HG03060 (cell line): ENCODE measurements at regions not wholly inside any gene's neighbourhood (a gene's known extent, or its start where the extent isn't known, plus 50 kb on each side); places are given as distances from the start of the nearest gene placed in this dataset.

Experiments used
- ATAC-seq: cut with Tn5 transposase; IDR thresholded peaks from one replicate; pipeline ENCODE4 v1.9.1; 2021; ENCODE audit warnings: low read depth, moderate number of reproducible peaks; ENCODE audit not compliant: unreplicated experiment

GRCh38 chr5:30626557-30626956 is 566.9 kb upstream of the CDH6 start:
- ATAC-seq: no peak

DNA sequence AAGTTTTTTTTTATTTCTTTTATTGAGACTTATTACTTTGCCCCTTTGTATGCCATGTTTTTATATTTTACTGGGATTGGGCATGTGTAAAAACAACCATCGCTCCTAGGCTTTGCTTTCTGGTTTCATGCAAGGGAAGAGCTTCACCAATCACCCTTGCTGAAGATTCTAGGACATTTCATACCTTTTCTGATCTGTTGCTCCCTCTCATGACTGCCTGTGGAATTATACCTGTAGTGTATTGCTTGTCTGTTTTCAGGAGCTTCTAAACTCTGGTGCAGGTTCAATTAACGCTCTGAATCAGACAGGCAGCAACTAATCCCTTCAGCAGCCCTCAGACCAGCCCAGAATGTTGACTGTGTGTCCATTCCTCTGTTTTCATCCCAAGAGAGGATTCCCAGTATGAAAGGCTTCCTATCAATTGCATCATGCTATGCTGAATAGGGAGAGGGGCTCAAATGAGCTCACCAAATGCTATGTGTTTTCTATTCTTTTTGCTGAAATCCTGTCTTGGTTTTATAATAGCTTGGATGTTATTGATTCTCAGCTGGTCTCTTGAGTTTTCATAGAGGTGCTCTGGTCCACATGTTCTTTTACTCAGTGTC is 572.9 kb upstream of the CDH6 start:
- ATAC-seq: no peak

GRCh38 chr5:30608501-30608900 is 585.0 kb upstream of the CDH6 start:
- ATAC-seq: no peak

GRCh38 chr5:30607301-30607894 is 586.1 kb upstream of the CDH6 start:
- ATAC-seq: no peak

- no peak for ATAC-seq
Measured at GRCh38 chr5:30605693-30606268, 587.7 kb upstream of the CDH6 start.

DNA sequence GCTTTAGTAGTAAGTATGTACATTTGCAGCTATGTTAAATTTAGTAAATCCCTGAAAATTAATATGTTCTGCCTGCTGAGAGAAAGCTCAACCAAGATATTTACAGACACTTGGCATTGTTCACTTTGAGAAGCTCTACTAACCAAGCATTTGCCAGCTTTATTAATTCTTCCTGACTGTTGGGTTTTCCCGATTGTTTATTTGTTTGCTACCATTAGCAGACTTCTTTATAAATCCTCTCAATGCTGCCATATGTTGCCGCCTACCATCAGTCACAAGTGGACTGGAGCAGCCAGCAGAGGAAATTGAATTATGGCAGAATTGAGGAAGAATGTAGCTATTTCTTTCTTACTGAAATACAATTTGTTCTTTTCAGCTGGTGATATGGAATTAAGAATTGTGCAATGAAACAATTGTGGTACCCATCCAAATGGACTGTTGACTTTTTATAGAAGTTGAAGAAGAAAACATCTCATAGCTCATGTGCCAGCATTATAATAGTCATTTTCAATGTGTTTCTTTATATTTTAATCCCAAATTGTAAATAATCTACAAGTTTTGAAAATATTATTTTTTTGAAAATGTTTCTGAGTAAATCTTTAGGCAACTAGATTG is 588.7 kb upstream of the CDH6 start:
- no peak for ATAC-seq

- ATAC-seq: no peak
Measured at GRCh38 chr5:30600892-30601291, 592.6 kb upstream of the CDH6 start.

DNA sequence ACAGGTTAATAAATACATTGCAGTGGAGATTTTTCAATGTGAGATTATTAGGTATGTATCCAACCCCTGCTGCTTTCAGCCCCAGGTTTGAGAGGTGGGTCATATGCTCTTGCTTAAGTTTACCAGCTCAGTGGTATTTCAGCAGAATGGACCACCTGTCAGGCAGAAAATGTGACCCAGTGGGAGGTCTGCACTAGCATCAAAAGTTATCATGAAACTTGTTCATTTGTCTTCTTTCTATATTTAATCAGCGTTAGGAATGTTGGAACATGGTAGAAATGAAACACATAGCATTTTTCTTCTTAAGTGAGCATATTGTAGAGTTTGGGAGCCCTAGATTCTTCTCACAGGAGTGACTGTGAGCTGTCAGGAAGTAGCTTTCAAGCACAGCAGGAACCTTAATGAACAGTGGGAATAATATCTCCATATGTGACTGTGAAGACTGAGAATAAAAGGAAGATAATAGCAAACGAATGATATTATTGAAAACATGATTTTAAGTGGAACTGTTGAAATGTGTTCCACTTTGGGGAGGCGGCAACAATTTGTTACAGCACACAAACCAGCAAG is 596.9 kb upstream of the CDH6 start:
- ATAC-seq: no peak

DNA sequence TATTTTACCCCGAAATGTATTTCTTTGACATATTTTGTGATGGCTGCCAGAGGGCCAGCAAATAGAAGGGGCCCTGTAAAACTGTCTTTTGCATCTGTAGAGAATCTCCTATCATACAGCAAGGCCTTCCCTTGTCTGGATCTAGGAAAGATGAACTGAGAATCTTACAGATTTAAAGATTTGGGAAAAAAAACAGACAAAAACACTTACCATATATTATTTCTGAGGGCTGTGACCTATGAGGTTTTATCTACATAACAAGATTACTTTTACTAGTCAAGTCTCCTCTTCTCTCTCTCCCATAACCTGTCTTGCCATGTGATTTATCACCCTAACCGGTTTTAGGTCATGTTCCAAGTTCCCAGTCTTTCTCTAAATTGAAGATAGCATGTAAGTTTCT is 599.2 kb upstream of the CDH6 start:
- no peak for ATAC-seq

- no peak for ATAC-seq
Measured at GRCh38 chr5:30592833-30593232, 600.7 kb upstream of the CDH6 start.

DNA sequence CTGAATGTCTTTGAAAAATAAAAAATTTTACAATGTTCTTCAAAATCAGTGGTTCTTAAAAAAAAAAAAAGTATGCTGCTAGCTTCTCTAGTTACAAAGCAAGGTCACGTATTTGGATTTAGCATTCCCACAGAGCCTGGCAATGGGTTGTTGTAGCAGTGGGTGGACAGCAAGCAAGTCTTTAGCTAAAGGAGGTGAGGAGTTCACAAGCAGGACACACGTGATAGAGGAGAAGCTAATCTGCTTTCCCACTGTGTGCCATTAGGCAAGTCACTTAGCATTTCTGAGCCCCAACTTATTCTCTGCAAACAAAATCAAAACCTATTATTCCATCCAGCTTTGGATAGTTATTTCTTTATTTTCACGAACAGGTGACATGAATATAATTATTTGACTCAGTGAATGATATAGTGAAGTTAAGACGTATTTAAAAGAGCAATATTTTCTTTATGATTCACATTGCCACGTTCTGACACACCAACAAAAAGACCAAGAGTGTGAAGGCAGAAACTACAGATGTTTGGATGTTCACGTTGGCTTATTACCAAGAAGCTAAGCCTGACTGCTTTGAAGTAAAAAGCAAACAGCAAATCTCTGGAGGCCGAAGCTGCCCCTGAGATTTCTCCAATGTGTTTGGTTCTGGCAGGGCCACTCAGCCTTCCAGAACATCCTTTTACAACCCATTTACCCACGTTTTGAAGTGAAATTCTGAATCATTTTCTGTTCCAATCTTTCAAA is 612.1 kb upstream of the CDH6 start:
- no peak for ATAC-seq

DNA sequence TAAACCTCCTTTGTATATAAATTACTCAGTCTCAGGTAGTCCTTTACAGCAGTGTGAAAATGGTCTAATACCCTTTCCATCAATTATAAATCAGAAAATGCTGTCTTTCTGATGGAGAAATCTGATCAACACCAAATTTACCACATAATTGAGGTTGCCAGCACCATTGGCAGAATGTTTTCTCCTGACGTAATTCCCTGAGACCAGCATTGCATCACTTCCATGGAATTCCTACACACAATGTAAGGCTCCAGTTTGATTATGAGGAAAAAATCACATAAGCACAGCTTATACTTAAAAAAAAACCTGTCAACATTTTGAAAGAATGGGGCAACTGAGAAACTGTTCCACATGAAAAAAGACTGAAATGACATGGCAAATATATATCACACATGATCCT is 618.7 kb upstream of the CDH6 start:
- no peak for ATAC-seq

DNA sequence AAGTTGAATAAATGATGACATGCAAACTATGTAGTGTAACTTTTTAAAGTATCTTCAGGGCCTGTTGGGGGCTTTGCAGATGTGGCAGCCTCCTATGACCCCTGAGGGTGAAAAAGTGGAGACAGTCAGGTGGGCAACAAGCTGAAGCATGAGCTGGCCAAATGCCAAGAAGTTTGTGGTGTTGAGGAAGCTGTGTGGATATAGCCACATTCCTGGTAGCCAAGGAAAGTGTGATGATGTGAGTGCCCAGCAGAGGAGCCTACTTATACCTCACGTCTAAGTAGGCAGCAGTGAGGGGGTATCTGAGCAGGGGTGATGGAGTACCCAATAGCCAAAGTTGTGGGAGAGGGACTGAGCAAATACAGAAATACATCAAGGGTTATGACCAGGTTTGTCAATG is 621.2 kb upstream of the CDH6 start:
- ATAC-seq: no peak

GRCh38 chr5:30561771-30562170 is 631.7 kb upstream of the CDH6 start:
- ATAC-seq: no peak

DNA sequence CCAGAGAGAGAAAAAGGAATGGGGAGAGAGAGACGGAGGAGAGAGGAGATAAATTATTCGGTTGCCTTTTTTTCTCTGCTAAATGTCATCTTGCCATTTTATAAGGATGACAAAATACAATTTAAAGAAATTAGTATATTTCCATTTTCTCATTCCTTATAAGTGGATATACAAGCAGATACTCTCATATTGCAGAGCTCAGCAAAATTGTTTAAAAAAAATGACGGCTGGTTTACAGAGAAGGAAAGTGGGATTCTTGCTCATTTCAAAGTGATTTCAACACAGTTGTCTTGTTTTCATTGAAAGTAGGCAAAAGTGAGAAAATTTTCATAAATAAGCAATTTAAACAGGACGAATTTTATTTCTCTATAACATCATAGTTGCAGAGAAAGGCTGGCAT is 641.9 kb upstream of the CDH6 start:
- no peak for ATAC-seq

DNA sequence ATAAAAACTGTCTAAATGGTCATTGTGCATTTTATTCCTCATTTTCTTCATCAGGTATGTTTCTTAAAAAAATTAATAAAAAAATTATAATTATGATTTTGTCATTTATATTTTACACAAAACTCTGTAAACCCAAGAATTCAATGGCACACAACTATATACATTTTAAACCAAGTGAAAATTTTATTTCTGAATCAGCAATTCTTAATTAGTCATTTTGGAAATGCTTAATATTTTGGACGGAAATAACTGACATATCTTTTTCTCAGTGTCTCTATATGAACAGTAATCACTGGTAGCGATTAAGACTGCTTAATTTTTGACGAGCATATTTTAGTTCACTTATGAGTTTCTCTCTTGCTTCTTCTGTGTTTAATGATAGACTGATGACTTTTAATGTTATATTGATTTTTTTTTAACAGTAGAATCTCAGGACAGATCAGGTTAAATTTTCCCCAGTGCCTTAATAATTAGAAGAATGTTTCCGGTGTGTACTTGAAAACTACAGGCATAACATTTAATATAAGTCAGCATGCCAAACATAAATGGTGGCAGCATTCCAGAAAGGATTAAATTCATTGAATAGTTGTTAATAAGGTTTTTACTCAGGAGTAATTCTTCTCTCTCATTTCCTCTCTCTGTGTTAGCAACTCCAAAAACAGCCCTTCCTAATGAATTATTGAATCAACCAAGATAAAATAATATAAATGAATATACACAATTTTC is 644.7 kb upstream of the CDH6 start:
- no peak for ATAC-seq

DNA sequence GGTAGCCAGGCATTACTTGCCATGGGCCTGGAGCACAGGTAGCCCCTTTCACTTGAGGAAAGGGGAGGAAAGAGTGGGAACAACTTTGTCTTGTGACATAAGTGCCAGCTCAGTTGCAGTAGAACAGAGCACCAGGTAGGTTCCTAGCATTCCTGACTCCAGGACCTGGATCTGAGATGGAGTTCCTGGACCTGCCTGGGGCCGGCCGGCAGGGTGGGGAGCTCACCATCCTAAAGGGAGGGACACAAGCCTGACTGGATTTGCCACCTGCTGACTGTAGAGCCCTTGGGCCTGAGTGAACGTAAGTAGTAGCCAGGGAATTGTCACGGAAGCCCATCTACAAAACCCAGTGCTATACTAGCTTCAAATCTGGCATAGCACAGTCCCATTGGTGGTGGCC is 653.3 kb upstream of the CDH6 start:
- ATAC-seq: no peak

DNA sequence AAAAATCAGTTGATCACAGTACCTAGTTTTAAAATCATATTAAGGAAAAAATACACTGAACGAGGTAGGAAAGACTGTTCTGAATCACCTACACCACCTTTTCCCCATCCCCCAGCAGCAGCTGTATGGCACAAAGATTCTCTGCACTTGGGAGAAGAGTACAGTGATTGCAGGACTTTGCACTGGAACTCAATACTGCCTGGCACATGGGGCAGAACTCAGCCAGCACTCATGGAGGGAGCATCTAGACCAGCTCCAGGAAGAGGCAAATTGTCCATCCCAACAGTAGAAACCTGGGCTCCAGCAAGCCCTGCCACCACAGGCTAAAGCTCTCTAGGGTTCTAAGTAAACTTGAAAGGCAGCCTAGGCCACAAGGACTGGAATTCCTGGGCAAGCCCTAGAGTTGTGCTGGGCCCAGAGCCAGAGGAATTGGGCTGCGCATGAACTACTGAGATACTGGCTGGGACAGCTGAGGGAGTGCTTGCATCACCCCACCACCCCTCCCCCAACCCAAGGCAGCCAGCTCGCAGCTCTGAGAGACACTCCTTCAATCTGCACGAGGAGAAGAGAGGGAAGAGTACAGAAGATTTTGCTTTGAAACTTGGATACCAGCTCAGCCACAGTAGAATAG is 654.4 kb upstream of the CDH6 start:
- ATAC-seq: no peak

- ATAC-seq: no peak
Measured at GRCh38 chr5:30525353-30525752, 668.1 kb upstream of the CDH6 start.

GRCh38 chr5:30524428-30524827 is 669.1 kb upstream of the CDH6 start:
- ATAC-seq: no peak
